Gastroesophageal sphincter (tissue), 4 donors: ENCODE measurements at regions not wholly inside any gene's neighbourhood (a gene's known extent, or its start where the extent isn't known, plus 50 kb on each side); places are given as distances from the start of the nearest gene placed in this dataset.

Experiments
- ATAC-seq: fragments of 150-250 bp; one replicate; pipeline ENCODE4 v1.9.1; 2016; ENCODE audit warnings: mild to moderate bottlenecking, moderate library complexity
- H3K27ac ChIP-seq, 4 donors: fragments of 200-600 bp; sonication (generic) in 3 of 4; 1 replicate in 3 of 4; 2 replicates in 1 of 4; pipeline ENCODE4 v1.5.1; 2016 to 2019
- H3K27me3 ChIP-seq: fragments of 200-600 bp; sonication (generic); one replicate; pipeline ENCODE4 v1.5.1; 2019
- H3K36me3 ChIP-seq, 2 donors: fragments of 200-600 bp; sonication (generic); one replicate each; pipeline ENCODE4 v1.5.1; 2019; ENCODE audit warnings: control low read depth in 1 of 2
- H3K4me1 ChIP-seq, 3 donors: fragments of 200-600 bp; sonication (generic); 1 replicate in 2 of 3; 2 replicates in 1 of 3; pipeline ENCODE4 v1.5.1; 2016 to 2019; ENCODE audit warnings: control low read depth in 2 of 3
- H3K4me3 ChIP-seq, 2 donors: fragments of 200-600 bp; sonication (generic); one replicate each; pipeline ENCODE4 v1.5.1; 2019; ENCODE audit warnings: mild to moderate bottlenecking in 1 of 2, moderate library complexity in 1 of 2
- H3K9me3 ChIP-seq, 3 donors: fragments of 200-600 bp; sonication (generic); one replicate each; pipeline ENCODE4 v1.5.1; 2017 to 2019; ENCODE audit warnings: control low read depth in 2 of 3
- CTCF ChIP-seq, 4 experiments: fragments of 200-600 bp in 2 of 4; fragments of 450-650 bp in 2 of 4; sonication (generic) in 1 of 4; IDR thresholded peaks; one replicate each; pipeline ENCODE4 v1.5.1; 2017 to 2019; ENCODE audit warnings: antibody characterized with exemption in 4 of 4, mild to moderate bottlenecking in 2 of 4, moderate library complexity in 2 of 4
- EP300 ChIP-seq: sonication (generic); formaldehyde crosslinking; IDR thresholded peaks from one replicate; pipeline ENCODE4 v1.6.1; 2017; ENCODE audit warnings: antibody characterized with exemption, mild to moderate bottlenecking
- POLR2A ChIP-seq, 2 donors: fragments of 450-650 bp; IDR thresholded peaks; one replicate each; pipeline ENCODE4 v1.6.1; 2017; ENCODE audit warnings: antibody characterized with exemption in 2 of 2, mild to moderate bottlenecking in 2 of 2, moderate library complexity in 1 of 2
- POLR2AphosphoS5 ChIP-seq: sonication (generic); formaldehyde crosslinking; IDR thresholded peaks from one replicate; pipeline ENCODE4 v1.6.1; 2017; ENCODE audit warnings: antibody characterized with exemption
- WGBS, 2 donors: methylation state at CpG; one replicate each; pipeline ENCODE4 v1.1.5; 2018; ENCODE audit warnings: low coverage in 1 of 2; 5-methylcytosine and 5-hydroxymethylcytosine counted together

DNA sequence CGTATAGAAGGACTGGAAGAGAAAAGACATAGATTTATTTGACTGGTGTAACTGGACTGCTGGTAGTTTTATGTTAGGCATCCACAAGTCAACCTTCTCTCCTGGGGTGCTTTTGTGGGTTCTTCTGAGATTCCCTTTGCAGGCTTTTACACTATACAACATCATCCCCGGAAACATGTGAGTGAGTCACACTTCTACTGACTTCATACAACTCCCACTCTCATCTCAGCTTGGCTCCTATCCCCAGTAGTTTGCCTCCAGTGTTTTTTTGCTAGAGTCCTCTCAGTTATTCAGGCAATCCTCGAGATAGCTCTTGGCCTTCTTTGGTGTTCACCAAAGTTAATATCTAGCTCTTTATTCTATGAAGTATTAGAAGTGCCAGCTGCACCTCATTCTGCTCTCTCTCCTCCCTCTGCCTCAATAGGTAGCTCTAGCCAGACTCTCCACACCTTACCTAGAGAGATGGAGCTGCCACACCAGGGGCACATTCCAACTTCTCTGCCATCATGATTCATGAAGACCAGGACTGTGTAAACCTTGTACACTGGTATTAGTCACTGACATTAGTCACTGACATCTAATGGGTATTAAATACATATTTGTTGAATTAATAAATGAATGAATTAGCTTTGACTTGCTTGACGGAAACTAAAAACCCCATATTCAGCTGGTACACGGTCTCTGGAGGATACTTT lies 281.9 kb downstream of the PPP1R3A start:
- Histone ChIP-seq H3K27me3 (no peaks in the 10 kb centered on the region), H3K4me1 (no peaks in the 10 kb centered on the region), H3K4me3 (no peak overlapping the region), H3K9me3 (no peaks in the 10 kb centered on the region), H3K36me3 (no peaks in the 10 kb centered on the region), H3K27ac (no peak overlapping the region)
- no peak for ATAC-seq
- no peak for TF ChIP-seq CTCF (IDR thresholded peaks at IDR 0.05)
- no peak for TF ChIP-seq POLR2AphosphoS5
- TF ChIP-seq POLR2A (IDR thresholded peaks at IDR 0.05) = no peak
- 56 to 68% methylated on average over 4 of the region's 5 CpGs for WGBS, 2 donors

GRCh38 chr7:113635492-113635891 lies 283.3 kb downstream of the PPP1R3A start:
- ATAC-seq = no peak
- Histone ChIP-seq H3K9me3 (no peaks in the 10 kb centered on the region), H3K27me3 (no peaks in the 10 kb centered on the region), H3K4me1 (no peaks in the 10 kb centered on the region), H3K36me3 (no peaks in the 10 kb centered on the region), H3K4me3 (no peak overlapping the region), H3K27ac (no peak overlapping the region)
- TF ChIP-seq POLR2AphosphoS5 (no peak), EP300 (no peak), CTCF (IDR thresholded peaks at IDR 0.05) (no peak), POLR2A (IDR thresholded peaks at IDR 0.05) (no peak)

DNA sequence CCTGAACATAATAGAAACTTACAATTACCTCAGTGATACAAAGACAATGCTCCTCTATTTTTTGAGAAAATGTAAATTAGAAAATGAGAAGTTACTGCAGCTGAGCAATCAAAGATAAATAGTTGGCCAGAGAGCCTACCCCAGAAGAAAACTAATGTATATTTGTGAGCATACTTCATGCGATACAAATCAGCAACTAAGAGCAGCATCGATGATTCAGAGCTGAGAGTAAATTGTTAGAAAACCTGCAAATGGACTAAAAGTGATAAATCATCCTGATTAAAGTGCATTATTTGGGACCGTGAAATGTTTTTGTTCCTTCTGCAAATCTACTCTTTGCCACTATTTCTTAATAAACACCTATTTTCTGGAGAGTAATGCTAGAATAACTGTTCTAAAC lies 285.7 kb downstream of the PPP1R3A start:
- TF ChIP-seq CTCF (IDR thresholded peaks at IDR 0.05) (no peak), POLR2AphosphoS5 (no peak), EP300 (no peak), POLR2A (IDR thresholded peaks at IDR 0.05) (no peak)
- no peaks in the 10 kb centered on the region for H3K9me3 ChIP-seq
- no peak overlapping the region for H3K4me3 ChIP-seq
- no peak for ATAC-seq
- no peak overlapping the region for H3K27ac ChIP-seq
- no peaks in the 10 kb centered on the region for H3K27me3 ChIP-seq
- 60 to 78% methylated on average over 3 of the region's 3 CpGs for WGBS, 2 donors
- H3K4me1 ChIP-seq = no peaks in the 10 kb centered on the region
- no peaks in the 10 kb centered on the region for H3K36me3 ChIP-seq

- Histone ChIP-seq H3K27ac (no peak overlapping the region), H3K4me3 (no peak overlapping the region), H3K36me3 (no peaks in the 10 kb centered on the region), H3K4me1 (no peaks in the 10 kb centered on the region), H3K9me3 (no peaks in the 10 kb centered on the region), H3K27me3 (no peaks in the 10 kb centered on the region)
- TF ChIP-seq POLR2A (IDR thresholded peaks at IDR 0.05) (no peak), CTCF (IDR thresholded peaks at IDR 0.05) (no peak), EP300 (no peak), POLR2AphosphoS5 (no peak)
- no peak for ATAC-seq
- WGBS, 2 donors = 70 to 78% methylated on average over 6 of the region's 6 CpGs
Measured at GRCh38 chr7:113628948-113629847, 289.6 kb downstream of the PPP1R3A start.
